K562 (cell line): ENCODE measurements at regions not wholly inside any gene's neighbourhood (a gene's known extent, or its start where the extent isn't known, plus 50 kb on each side); places are given as distances from the start of the nearest gene placed in this dataset.

Experiments
- ATAC-seq: fragments of 200-7000 bp; cut with Tn5 transposase; 3 replicates; pipeline ENCODE4 v1.9.1; 2020; ENCODE audit warnings: moderate library complexity
- BruUV-seq: library from RNA; stranded (reverse); fragments of 400-500 nt; replicated peaks from 2 replicates; lab custom pipeline; 2021; lab: Mats Ljungman, UMichigan
- CTCF ChIA-PET: fragments of 300-600 bp; formaldehyde crosslinking; extraction: SDS; loops from one replicate; lab custom pipeline; 2021; ENCODE audit warnings: low intra/inter-chr PET ratio; lab: Yijun Ruan, JAX
- POLR2A ChIA-PET: fragments of 300-600, 350-650 bp; sonication (Branson Sonifier 250); formaldehyde crosslinking; extraction: SDS; loops from one replicate; lab custom pipeline; 2021; ENCODE audit warnings: antibody characterized with exemption, inconsistent platforms; lab: Yijun Ruan, JAX
- DNase-seq, 4 experiments: peaks; one replicate each; pipeline versions ENCODE4 v3.0.0 to v3.0.0-alpha.2; 2011 to 2018; ENCODE audit warnings: low spot score in 3 of 4, mixed read lengths in 3 of 4; ENCODE audit errors: extremely low read depth in 1 of 4
- FAIRE-seq: peaks from 2 replicates; lab custom pipeline; 2011; peaks lifted over from hg19 to GRCh38; lab: Jason Lieb, UNC
- H2AFZ ChIP-seq: 2 replicates; pipeline ENCODE4 v1.6.0; 2011; ENCODE audit warnings: low read depth, low read length, control low read depth, inconsistent platforms
- H3K27ac ChIP-seq: fragments of 200-600 bp; 3 replicates; pipeline ENCODE4 v1.8.0; 2011; ENCODE audit warnings: low read depth, mild to moderate bottlenecking, control low read depth, inconsistent platforms, low read length, moderate library complexity, mixed read lengths; ENCODE audit errors: extremely low read depth
- H3K27me3 ChIP-seq, 2 experiments: fragments of 300-600 bp in 1 of 2; 2 replicates in 1 of 2; 3 replicates in 1 of 2; pipeline versions ENCODE4 v1.6.0 to v1.8.0; 2011; ENCODE audit warnings: inconsistent platforms in 2 of 2, low read length in 2 of 2, mild to moderate bottlenecking in 1 of 2, mixed read lengths in 1 of 2, moderate library complexity in 1 of 2; ENCODE audit not compliant: control insufficient read depth in 2 of 2, insufficient read depth in 2 of 2
- H3K36me3 ChIP-seq: fragments of 300-600 bp; 3 replicates; pipeline ENCODE4 v1.8.0; 2011; ENCODE audit warnings: mild to moderate bottlenecking, low read length, inconsistent platforms; ENCODE audit not compliant: control insufficient read depth, insufficient read depth
- H3K4me1 ChIP-seq, 2 experiments: fragments of 200-600 bp in 1 of 2; replicated peaks in 1 of 2; 2 replicates in 1 of 2; 3 replicates in 1 of 2; pipeline versions ENCODE4 v1.5.1 to v1.8.0; 2011; ENCODE audit warnings: inconsistent platforms in 2 of 2, low read length in 2 of 2, mild to moderate bottlenecking in 1 of 2, mixed read lengths in 1 of 2, moderate library complexity in 1 of 2; ENCODE audit not compliant: control insufficient read depth in 2 of 2, insufficient read depth in 2 of 2
- H3K4me2 ChIP-seq: 2 replicates; pipeline ENCODE4 v1.6.1; 2011; ENCODE audit warnings: low read length, control low read depth, inconsistent platforms, mixed read lengths; ENCODE audit not compliant: insufficient read depth
- H3K4me3 ChIP-seq: fragments of 200-600 bp; sonication (generic), shearing (Covaris generic); 2 replicates; pipeline ENCODE4 v1.5.1; 2016; ENCODE audit warnings: control low read depth, inconsistent platforms
- H3K79me2 ChIP-seq: fragments of 200-600 bp; 3 replicates; pipeline ENCODE4 v1.8.0; 2011; ENCODE audit warnings: low read length, inconsistent platforms; ENCODE audit not compliant: control insufficient read depth, insufficient read depth
- H3K9ac ChIP-seq, 2 experiments: 2 replicates each; pipeline versions ENCODE4 v1.6.0 to v1.6.1; 2011; ENCODE audit warnings: low read depth in 2 of 2, low read length in 2 of 2, control low read depth in 1 of 2, inconsistent platforms in 1 of 2, mild to moderate bottlenecking in 1 of 2, mixed read lengths in 1 of 2; ENCODE audit not compliant: insufficient read depth in 1 of 2
- H3K9me1 ChIP-seq: one replicate; pipeline ENCODE4 v1.6.0; 2011; ENCODE audit warnings: inconsistent platforms, mild to moderate bottlenecking, low read length, moderate library complexity; ENCODE audit not compliant: control insufficient read depth, insufficient read depth
- H3K9me3 ChIP-seq: replicated peaks from 2 replicates; pipeline ENCODE4 v1.5.1; 2011; ENCODE audit warnings: low read depth, low read length, inconsistent platforms; ENCODE audit not compliant: control insufficient read depth, insufficient read depth
- H4K20me1 ChIP-seq: replicated peaks from 2 replicates; pipeline ENCODE4 v1.6.1; 2011; ENCODE audit warnings: low read length, inconsistent platforms, mixed read lengths; ENCODE audit not compliant: control insufficient read depth, insufficient read depth
- ARID4B ChIP-seq: sonication (generic); formaldehyde crosslinking; IDR thresholded peaks from 2 replicates; pipeline ENCODE4 v1.8.0; 2022; ENCODE audit warnings: mild to moderate bottlenecking, missing genetic modification reagents
- ATF7 ChIP-seq: fragments of 450-650 bp; IDR thresholded peaks from 2 replicates; pipeline ENCODE4 v1.7.1; 2014; ENCODE audit warnings: mild to moderate bottlenecking, moderate library complexity
- CTBP1 ChIP-seq: fragments of 450-650 bp; IDR thresholded peaks from 2 replicates; pipeline ENCODE4 v1.6.1; 2016; ENCODE audit warnings: borderline replicate concordance
- FOXM1 ChIP-seq, 2 experiments: fragments of 450-650 bp in 1 of 2; sonication (generic) in 1 of 2; formaldehyde crosslinking in 1 of 2; IDR thresholded peaks; 2 replicates each; pipeline versions ENCODE4 v1.6.1 to v1.9.0; 2017 to 2022; ENCODE audit warnings: low read depth in 2 of 2, mild to moderate bottlenecking in 2 of 2, missing genetic modification reagents in 1 of 2, moderate library complexity in 1 of 2
- KAT7 ChIP-seq: sonication (generic); formaldehyde crosslinking; IDR thresholded peaks from 2 replicates; pipeline ENCODE4 v1.8.0; 2022; ENCODE audit warnings: missing genetic modification reagents, mild to moderate bottlenecking, borderline replicate concordance
- SMAD2 ChIP-seq: fragments of 150-350 bp; IDR thresholded peaks from 2 replicates; pipeline ENCODE4 v1.6.1; 2014; ENCODE audit warnings: low read depth, mild to moderate bottlenecking, low read length
- ZBTB8A ChIP-seq: fragments of 450-650 bp; IDR thresholded peaks from 2 replicates; pipeline ENCODE4 v1.6.1; 2018; ENCODE audit warnings: mild to moderate bottlenecking, moderate library complexity; ENCODE audit not compliant: partially characterized antibody
- ZNF274 ChIP-seq: IDR thresholded peaks from 2 replicates; pipeline ENCODE4 v1.6.1; 2011; ENCODE audit warnings: low read depth, mild to moderate bottlenecking, low read length, moderate library complexity, borderline replicate concordance
- ZNF324 ChIP-seq: fragments of 250-450 bp; sonication (Bioruptor Pico); IDR thresholded peaks from 2 replicates; pipeline ENCODE4 v1.4.0; 2020; ENCODE audit warnings: mild to moderate bottlenecking
- ZSCAN29 ChIP-seq: fragments of 450-650 bp; IDR thresholded peaks from 2 replicates; pipeline ENCODE4 v1.6.1; 2017
- in situ Hi-C: fragments of 300-500 bp; cut with MboI; formaldehyde crosslinking; loops from 4 replicates; pipeline ENCODE4 v1.15.0; 2018; ENCODE audit warnings: inconsistent platforms, mixed read lengths
- intact Hi-C: fragments of 100-400 bp; cut with micrococcal nuclease; formaldehyde crosslinking; loops from 2 replicates; pipeline ENCODE4 v1.14.2; 2022

- CTCF ChIA-PET, result no interaction called here
- Histone ChIP-seq H3K79me2 (no peaks in the 10 kb centered on the region), H3K27me3 (no peaks in the 10 kb centered on the region), H2AFZ (no peak overlapping the region)
- no peak for TF ChIP-seq KAT7 (CRISPR knock-in tag)
- TF ChIP-seq ZBTB8A, result no peak
- no peak for TF ChIP-seq ZSCAN29
- TF ChIP-seq ZNF274, result no peak
- no peak for TF ChIP-seq ARID4B (CRISPR knock-in tag)
- TF ChIP-seq ZNF324, result no peak
- no peak for TF ChIP-seq SMAD2
- TF ChIP-seq FOXM1 (IDR thresholded peaks at IDR 0.05; ENCODE audit: low read depth), result no peak
- TF ChIP-seq FOXM1 (CRISPR knock-in tag; IDR thresholded peaks at IDR 0.05; ENCODE audit: low read depth), result no peak
- TF ChIP-seq ATF7, result no peak
- TF ChIP-seq CTBP1, result no peak
- TF ChIP-seq, all 486 proteins: peak for 0
- H3K9ac ChIP-seq, result no peak overlapping the region
- POLR2A ChIA-PET, result no interaction called here
- no peaks in the 10 kb centered on the region for H4K20me1 ChIP-seq
- no peak overlapping the region for H3K4me2 ChIP-seq
- H3K27ac ChIP-seq, result no peak overlapping the region
- in situ Hi-C loops, result no loop called here
- FAIRE-seq (no peak), DNase-seq (no peak), ATAC-seq (no peak)
- no TSS peak for BruUV-seq
- H3K4me1 ChIP-seq, result no peaks in the 10 kb centered on the region
- H3K36me3 ChIP-seq, result no peaks in the 10 kb centered on the region
- H3K9me3 ChIP-seq, result no peaks in the 10 kb centered on the region
- no peaks in the 10 kb centered on the region for H3K9me1 ChIP-seq
- intact Hi-C loops, result no loop called here
- H3K4me3 ChIP-seq, result no peak overlapping the region
Measured at GRCh38 chr12:89882050-89882449, 173.4 kb upstream of the ATP2B1 start.
